Germinal center (tissue), 1 donor: ENCODE measurements at regions not wholly inside any gene's neighbourhood (a gene's known extent, or its start where the extent isn't known, plus 50 kb on each side); places are given as distances from the start of the nearest gene placed in this dataset.

Source experiments
- DNase-seq: peaks from one replicate; pipeline ENCODE4 v3.0.0; 2012; ENCODE audit warnings: mixed read lengths, low spot score

DNA sequence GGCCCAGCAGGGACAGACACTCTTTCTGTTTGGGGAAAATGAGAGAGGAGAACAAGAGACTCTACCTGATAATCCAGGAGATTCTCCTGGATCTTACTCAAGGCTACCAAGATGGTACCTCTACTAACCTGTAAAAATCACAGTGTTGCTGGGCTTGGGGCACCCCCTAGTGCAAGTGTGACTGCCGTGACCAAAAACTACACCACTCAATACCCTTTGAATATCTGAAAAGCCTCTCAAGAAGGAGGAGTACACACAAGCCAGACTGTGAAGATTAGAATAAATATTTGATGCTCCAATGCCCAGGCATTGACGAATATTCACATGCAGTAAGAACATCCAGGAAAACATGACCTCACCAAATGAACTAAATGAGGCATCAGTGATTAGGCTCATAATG lies 965.4 kb downstream of the LRFN5 start:
- DNase-seq = no peak

- DNase-seq = no peak
Measured at GRCh38 chr14:42569227-42569626, 962.6 kb downstream of the LRFN5 start.

DNA sequence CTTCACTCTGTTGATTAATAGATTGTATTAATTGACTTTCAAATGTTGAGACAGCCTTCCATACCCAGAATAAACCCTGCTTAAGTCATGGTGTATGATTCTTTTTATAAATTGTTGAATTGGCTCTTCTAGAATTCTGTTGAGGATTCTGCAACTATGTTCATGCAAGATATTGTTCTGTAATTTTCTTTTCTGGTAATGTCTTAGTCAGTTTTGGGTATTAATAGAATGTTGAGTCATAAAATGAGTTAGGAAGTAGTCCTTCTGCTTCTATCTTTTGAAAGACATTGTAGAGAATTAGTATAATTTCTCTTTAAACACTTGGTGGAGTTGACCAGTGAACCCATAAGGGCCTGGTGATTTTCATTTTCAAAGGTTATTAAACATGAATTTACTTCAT lies 958.9 kb downstream of the LRFN5 start:
- no peak for DNase-seq

DNA sequence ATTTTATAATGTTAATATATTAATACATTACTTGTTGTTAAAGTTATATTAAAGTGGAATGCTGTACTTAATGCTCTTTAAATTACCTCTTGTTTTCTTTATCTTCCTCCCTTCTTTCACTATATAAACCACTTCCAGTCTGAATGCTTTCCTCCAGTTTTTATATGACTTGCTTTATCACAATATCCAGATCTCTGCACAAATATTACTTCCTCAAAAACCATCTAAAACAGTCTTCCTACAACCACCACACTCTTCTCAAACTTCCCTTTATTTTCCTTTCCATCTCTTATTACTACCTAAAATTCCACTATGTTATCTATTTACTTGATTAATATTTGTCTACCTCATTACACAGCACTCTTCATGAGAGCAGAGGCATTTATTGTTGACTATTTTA lies 956.6 kb downstream of the LRFN5 start:
- DNase-seq = no peak

GRCh38 chr14:42556551-42556950 lies 949.9 kb downstream of the LRFN5 start:
- no peak for DNase-seq

DNA sequence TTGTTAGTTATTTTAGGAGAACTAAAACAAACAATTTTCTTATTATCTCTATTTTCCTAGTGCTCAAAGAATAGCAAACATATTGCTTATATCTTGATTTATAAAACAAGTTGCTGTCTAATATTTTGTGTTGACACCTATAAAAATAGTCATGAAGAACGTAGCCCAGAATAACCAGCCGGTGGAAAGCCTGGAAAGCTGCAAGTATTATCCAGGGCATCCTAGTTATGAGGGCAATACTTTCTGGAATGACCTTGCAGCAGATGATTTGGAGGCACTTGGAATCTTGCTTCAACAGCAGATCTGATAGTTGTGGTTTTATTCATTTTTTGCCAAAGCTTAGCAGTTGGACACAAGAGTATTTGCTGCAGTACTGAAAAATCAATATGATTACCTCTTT lies 948.7 kb downstream of the LRFN5 start:
- DNase-seq = no peak

DNA sequence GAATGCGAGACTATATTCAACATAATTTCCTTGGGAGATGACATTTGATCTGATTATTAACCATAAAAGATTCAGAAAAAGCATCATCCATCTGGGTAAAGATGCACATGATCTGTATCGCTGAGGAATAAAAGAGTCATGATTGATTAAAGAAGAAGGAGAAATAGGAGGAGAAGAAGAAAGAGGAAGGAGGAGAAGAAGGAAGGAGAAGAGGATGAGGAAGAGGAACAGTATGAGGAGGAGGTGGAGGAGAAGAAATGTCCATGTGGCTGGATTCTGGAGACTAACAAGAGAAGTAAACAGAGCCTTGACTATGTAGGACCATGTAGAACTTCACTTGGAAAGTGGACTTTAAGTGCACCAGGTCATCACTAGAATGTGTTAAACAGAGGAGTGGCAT lies 947.4 kb downstream of the LRFN5 start:
- no peak for DNase-seq

DNA sequence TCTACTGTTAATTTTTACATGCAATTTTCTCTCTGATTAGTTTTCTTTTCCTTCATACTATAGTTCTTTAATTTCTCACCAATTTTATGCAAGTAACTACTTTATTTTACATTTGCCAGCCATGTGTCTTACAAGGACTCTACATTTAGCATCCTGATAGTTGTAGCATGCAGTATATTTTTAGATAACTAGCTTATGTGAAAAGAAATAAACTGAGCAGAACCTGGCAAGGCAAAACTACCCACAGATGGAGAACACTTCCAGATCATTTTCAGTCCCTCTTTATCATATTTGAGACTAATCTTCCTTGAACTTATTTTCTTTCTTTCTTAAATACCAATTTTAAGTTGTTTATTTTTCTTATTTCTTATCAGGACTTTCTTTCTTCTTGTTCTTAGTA lies 943.6 kb downstream of the LRFN5 start:
- DNase-seq = no peak

DNA sequence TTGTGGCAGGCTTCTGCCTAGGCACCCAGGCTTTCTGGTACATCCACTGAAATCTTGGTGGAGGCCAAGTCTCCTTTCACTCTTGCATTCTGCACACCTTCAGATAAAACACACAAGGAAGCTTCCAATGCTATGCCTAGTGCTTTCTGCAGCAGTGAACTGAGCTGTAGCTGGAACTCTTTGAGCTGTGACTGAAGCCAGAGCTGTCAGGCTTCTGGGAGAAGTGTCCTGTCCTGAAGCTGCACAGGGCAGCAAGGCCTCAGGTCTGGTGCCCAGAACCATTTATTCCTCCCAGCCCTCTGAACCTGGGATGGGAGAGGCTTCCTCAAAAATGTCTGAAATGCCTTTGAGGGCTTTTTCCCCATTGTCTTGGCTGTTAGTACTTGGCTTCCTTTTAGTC lies 941.7 kb downstream of the LRFN5 start:
- no peak for DNase-seq

DNA sequence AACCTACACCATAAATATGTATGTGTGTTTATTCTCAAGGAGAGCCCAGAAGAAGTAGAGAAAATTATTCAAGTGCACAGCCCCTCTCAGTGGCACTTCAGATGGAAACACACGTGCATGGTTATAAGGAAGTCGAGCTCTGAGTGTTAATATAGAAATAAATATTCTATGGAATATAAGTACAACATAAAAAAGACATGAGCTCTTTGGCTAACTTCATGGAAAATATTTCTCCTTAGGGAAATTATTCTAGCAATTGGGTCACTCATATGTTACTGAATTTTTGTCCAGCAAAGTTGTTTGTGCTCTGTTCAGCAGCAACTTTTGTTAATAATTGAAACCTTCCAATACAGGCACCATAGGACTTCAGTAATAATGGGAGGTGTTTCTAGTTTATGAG lies 939.0 kb downstream of the LRFN5 start:
- no peak for DNase-seq

DNA sequence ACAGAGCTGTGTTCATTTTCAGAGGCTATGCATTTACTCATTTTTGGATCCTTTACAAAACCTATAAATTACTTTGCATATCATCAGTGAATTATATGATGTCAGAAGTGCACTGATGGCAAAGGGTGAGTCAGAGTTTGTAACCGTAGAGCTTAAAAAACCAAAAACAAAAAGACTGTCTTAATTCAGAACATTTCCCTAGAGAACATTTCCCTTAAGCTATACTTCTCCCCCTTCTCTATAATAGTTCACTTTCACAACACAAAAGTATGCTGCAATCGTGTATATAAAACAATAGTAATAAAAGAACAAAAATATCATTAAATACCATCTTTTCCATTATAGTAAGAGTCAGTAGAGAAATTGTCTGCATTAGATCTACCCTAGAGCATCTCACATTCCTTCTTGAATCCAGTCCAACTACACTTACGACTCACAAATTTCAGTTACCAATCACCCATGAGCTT lies 934.9 kb downstream of the LRFN5 start:
- DNase-seq = no peak

DNA sequence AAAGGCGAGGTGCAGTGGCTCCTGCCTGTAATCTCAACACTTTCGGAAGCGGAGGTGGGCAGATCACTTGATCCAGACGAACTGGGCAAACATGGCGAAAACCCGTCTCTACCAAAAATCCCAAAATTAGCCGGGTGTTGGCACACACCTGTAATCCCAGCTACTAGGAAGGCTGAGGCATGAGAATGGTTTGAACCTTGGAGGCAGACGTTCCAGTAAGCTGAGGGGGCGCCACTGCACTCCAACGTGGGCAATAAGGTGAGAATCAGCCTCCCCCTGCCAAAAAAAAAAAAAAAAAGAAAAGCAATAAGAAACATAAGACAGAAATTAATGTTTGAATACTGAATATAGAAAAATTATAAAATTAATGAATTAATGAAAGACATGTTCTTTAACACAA lies 928.7 kb downstream of the LRFN5 start:
- DNase-seq = no peak

DNA sequence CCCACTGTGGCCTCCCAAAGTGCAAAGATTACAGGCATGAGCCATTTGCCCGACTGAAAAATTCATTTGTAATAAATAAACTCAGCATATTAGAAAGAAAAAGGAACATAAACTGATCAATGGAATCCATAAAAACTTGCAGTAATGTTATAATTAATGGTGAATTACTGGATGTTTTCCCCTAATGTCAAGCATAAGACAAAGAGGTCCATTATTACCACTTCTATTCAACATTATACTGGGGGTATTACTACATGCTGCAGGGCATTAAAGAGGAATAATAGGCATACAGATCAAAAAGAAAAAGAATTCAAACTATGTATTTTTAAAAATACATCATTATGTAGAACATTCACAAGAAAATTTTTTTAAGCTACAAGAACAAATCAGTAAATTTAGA lies 926.8 kb downstream of the LRFN5 start:
- DNase-seq = no peak

- DNase-seq = no peak
Measured at GRCh38 chr14:42532194-42532593, 925.5 kb downstream of the LRFN5 start.

DNA sequence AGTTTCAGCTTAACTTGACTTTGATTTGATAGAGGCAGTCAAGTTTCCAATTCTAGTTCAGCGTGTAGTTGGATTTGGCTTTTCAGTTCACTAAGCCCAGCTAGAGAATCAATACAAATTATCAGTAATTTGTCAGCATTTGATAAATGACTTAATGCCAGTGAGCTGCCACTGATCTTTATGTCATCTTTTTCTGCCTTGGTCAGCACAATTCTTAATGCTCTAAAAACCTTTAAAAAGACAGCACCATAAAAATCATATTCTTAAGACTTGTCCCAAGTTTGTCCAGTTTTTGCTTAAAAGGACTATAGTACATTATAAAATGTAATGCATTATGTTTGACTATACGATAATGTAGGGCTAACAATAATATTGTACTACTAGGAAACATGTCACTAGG lies 920.5 kb downstream of the LRFN5 start:
- DNase-seq = no peak

DNA sequence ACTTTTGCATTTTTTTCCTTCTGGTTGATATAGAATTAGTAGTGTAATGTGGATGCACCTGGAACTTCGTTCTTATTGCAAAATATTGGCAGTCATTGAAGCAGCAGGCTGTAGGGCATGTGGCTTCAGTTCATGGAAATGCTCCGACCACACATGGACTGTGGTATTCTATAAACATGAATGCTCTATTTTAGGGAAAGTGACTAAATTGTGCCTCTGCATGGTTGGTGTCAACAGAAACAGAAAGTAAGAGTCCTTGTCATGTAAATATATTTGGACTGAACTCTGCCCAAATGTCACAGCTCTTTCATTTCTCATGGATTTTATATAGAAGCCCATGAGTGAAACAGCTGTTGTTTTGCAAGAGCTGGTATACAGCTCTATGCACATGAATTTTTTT lies 917.0 kb downstream of the LRFN5 start:
- DNase-seq = no peak

DNA sequence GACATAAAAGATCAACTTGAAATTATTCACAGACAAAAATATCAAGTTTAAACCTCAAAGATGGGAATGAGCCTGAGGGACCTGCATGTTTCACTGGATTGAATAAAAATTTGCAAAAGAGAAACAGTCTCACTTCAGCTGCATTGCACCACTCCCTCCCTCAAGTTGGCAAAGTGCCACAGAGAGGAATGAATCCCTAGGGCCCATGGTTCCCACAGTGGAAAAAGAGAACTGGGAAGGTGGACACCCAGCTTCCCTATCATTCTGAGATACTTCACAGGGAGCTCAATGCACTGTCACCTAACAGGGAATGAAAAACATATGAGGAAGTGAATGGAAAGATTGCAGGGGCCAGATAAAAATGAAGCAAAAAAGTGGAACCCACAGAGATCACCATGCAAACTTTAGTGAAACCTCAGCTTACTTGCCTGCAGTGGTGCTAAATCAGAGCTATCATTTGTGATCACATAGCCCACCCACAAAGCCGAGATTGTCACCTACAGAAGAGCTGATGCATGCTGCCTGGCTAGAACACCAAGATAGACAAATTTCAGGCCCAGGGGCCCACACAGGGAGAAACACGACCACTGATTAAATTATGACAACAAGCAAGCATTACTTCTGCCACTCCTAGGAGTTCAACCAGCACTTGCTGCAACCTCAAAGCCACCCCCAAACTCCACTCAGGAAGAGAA lies 911.3 kb downstream of the LRFN5 start:
- no peak for DNase-seq

DNA sequence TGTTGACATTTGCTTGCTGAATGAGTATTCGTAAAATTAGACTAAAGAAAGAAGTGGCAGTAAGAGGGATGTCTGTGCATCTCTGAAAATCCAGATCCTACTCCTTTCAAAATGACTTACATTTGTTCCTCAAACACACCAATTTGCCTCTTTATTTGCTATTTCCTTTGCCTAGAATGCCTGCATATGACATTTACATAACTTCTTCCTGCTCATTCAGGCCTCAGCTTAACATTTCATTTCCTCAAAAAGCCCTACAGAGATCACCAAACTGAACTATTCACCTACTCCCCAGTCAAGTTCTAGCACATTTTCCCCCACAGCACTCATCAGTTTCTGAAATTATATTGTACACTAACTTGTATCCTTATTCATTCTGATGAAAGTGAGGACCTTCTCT lies 907.2 kb downstream of the LRFN5 start:
- DNase-seq = no peak

DNA sequence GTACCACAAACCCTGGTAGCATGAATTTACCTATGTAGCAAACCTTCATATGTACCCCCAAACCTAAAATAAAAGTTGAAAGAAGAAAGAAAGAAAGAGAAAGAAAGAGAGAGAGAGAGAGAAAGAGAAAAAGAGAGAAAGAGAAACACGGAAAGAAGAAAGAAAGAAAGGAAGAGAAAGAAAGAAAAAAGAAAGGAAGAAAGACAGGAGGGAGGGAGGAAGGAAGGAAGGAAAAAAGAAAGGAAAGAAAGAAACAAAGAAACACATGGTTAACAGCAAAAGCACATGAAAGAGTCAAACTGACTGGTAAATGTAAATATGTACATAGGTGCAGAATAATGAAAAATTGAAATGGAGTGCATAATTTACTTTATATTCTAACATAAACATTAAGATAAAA lies 903.4 kb downstream of the LRFN5 start:
- DNase-seq = no peak

DNA sequence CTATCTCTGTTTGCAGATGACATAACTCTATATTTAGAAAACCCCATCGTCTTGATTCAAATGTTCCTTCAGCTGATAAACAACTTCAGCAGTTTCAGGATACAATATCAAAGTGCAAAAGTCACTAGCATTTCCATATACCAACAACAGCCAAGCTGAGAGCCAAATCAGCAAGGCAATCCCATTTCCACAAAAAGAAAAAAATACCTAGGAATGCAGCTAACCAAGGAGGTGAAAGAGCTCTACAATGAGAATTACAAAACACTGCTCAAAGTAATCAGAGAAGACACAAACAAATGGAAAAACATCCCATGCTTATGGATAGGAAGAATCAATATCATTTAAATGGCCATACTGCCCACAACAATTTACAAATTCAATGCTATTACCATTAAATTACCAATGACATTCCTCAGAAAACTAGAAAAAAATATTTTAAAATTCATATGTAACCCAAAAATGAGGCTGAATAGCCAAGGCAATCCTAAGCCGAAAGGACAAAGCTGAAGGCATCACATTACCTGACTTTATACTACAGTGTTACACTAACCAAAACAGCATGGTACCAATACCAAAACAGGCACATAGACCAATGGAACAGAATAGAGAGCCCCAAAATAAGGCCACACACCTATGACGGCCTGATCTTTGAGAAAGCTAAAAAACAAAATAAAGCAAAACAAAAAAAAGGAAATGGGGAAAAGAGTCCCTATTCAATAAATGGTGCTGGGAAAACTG lies 901.7 kb downstream of the LRFN5 start:
- DNase-seq = no peak

DNA sequence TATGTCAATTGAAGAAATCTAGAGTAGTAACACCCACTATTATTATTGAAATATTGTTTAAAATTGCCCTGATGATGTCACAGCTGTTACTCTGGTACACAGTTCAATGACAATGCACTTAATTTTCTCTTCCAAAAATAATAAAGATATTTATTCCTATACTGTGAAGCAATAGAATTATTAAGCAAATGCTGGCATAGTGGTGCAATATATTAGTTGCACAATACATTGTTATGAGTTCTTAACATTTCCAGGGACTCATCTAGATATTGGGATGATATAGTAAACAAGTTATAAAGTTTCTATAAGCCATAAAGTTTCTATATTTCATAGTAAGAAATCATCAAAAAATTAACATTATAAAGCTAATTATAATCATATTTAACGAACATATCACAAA lies 897.8 kb downstream of the LRFN5 start:
- DNase-seq = no peak

DNA sequence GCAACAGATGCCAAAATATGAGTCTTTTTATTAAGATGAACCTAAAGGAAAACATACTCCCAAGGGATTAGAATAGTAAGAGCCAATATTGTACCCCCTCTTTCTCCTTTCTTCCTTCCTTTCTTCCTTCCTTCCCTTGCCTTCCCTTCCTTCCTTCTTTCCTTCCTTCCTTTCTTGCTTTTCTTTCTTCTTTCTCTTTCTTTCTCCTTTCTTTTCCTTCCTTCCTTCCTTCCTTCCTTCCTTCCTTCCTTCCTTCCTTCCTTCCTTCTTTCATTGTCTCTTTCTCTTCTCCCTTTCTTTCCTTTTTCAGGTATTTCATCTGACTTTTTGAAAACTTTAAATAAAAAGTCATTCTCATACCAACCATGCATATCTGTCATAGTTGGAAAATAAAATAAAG lies 892.5 kb downstream of the LRFN5 start:
- DNase-seq = no peak

DNA sequence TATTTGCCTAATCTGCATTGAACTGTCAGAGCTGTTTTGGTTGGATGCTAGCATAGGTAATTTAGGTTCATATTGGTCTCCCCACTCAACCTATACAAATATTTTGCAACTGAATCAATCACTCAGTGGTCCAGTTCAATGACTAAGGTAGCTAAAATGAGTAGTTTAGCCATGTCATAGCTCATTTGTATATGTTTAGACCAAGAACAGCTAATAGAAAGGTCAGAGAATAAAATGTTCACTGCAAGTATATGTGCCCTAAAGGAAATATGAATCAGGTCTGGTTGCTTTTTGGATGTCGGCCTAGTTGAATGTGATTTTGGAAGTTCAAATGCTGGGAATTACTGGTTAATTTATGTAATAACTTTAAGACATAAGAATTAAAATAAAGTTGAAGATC lies 883.9 kb downstream of the LRFN5 start:
- no peak for DNase-seq

DNA sequence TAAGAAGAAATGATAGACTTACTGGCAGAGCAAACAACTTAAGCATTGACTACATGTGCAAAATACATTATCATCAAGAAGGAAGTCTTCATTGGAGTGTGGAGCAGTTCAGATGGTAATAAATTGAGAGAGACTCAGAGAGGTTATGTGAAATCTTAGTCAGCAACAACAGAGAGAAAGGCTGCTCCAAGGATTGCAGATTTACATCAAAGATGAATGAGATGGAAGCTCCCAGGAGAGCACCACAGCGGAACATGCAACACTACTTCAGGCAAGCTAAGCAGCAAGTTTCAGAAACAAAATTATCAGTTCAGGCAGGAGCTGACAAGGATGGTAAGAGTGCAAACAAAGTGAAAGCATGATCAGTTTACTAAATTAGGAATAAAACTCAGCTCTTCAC lies 882.3 kb downstream of the LRFN5 start:
- DNase-seq = no peak
